Liver (tissue), 3 donors: ENCODE measurements at regions not wholly inside any gene's neighbourhood (a gene's known extent, or its start where the extent isn't known, plus 50 kb on each side); places are given as distances from the start of the nearest gene placed in this dataset.

Experiments
- FOXA1 ChIP-seq: IDR thresholded peaks from 2 replicates; pipeline ENCODE4 v1.6.1; 2016; ENCODE audit warnings: antibody characterized with exemption
- FOXA2 ChIP-seq: IDR thresholded peaks from 2 replicates; pipeline ENCODE4 v1.6.1; 2016; ENCODE audit warnings: antibody characterized with exemption
- NR2F2 ChIP-seq: IDR thresholded peaks from 2 replicates; pipeline ENCODE4 v1.6.1; 2016; ENCODE audit warnings: antibody characterized with exemption
- TF ChIP-seq, protein P1 (sequence below): IDR thresholded peaks from 2 replicates; pipeline ENCODE4 v1.6.1; 2016; ENCODE audit warnings: antibody characterized with exemption
- TF ChIP-seq, protein P2 (sequence below): fragments of 150-350 bp; IDR thresholded peaks from 2 replicates; pipeline ENCODE4 v1.5.1; 2017; ENCODE audit warnings: improper control_type of control experiment, low read depth, low read length; ENCODE audit not compliant: missing input control
- donor health status: healthy.
- donor health status: healthy.

DNA sequence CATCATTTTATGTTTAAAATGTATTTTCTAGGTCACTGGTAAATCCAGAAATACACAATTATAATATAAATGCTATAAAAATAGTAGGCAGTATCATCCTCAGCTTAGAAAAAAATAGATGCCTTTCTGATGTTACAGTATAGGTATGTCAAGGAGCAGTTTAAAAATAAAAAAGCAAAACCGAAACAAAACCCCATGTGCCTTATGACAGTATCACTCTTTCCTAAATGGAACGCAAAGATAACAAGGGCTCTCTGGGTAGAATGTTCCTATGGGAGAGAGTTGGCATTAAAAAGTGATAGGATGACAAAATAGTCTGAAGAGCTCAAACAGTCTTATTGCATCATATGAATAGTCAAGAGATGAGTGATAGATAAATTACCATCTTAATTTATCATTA is 172.1 kb downstream of the DSC3 start:
- TF ChIP-seq, protein P1, sequence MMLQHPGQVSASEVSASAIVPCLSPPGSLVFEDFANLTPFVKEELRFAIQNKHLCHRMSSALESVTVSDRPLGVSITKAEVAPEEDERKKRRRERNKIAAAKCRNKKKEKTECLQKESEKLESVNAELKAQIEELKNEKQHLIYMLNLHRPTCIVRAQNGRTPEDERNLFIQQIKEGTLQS = no peak
- no peak for TF ChIP-seq NR2F2
- no peak for TF ChIP-seq FOXA2
- TF ChIP-seq, protein P2, sequence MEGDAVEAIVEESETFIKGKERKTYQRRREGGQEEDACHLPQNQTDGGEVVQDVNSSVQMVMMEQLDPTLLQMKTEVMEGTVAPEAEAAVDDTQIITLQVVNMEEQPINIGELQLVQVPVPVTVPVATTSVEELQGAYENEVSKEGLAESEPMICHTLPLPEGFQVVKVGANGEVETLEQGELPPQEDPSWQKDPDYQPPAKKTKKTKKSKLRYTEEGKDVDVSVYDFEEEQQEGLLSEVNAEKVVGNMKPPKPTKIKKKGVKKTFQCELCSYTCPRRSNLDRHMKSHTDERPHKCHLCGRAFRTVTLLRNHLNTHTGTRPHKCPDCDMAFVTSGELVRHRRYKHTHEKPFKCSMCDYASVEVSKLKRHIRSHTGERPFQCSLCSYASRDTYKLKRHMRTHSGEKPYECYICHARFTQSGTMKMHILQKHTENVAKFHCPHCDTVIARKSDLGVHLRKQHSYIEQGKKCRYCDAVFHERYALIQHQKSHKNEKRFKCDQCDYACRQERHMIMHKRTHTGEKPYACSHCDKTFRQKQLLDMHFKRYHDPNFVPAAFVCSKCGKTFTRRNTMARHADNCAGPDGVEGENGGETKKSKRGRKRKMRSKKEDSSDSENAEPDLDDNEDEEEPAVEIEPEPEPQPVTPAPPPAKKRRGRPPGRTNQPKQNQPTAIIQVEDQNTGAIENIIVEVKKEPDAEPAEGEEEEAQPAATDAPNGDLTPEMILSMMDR = no peak
- no peak for TF ChIP-seq FOXA1
